ENCODE measurements at regions not wholly inside any gene's neighbourhood (a gene's known extent, or its start where the extent isn't known, plus 50 kb on each side); places are given as distances from the start of the nearest gene placed in this dataset.
A peak's percentile ranks its signal among the peaks of the same experiment; 100 is the strongest.

- Histone ChIP-seq H3K9ac (no peak overlapping the region), H3K27me3 (replicated peaks; ENCODE audit: insufficient read depth) (peaks cover 18% of the 10 kb centered on the region; the same call in 1 of the 2 replicates), H3K79me2 (ENCODE audit: insufficient read depth) (no peaks in the 10 kb centered on the region), H3K36me3 (ENCODE audit: low read depth) (no peaks in the 10 kb centered on the region), H3K9me3 (ENCODE audit: low read depth) (no peaks in the 10 kb centered on the region), H3K27ac (no peak overlapping the region), H3K9me2 (ENCODE audit: insufficient read depth) (no peaks in the 10 kb centered on the region), H2AFZ (no peak overlapping the region), H3K4me2 (ENCODE audit: unreplicated experiment) (no peak overlapping the region), H3K4me1 (ENCODE audit: insufficient read depth) (0 out of 2 replicates have a peak, but pooled peaks cover 5% of the 10 kb centered on the region), H3K4me3 (no peak overlapping the region), H4K20me1 (ENCODE audit: insufficient read depth) (no peaks in the 10 kb centered on the region), H3F3A (ENCODE audit: insufficient read depth) (no peaks in the 10 kb centered on the region)
- 84 to 85% methylated on average over 19 to 20 of the region's 20 CpGs for WGBS, 2 experiments (ENCODE audit: low coverage in 1 of 2, low lambda C conversion rate in 2 of 2, missing lambda C conversion rate in 2 of 2)
- in situ Hi-C loops (cut with MboI) = no loop called here
- no peak for TF ChIP-seq EZH2phosphoT487 (IDR thresholded peaks at IDR 0.05; ENCODE audit: insufficient read depth, low read depth)
- no peak for TF ChIP-seq EZH2 (IDR thresholded peaks at IDR 0.05; ENCODE audit: insufficient read depth, poor library complexity, severe bottlenecking)
- no peak for DNase-seq
Observed at GRCh38 chr17:79204261-79204660, 129.6 kb downstream of the ENGASE start.

GRCh38 chr17:79203657-79204056 is 129.0 kb downstream of the ENGASE start:
- H3K9me2 ChIP-seq (ENCODE audit: insufficient read depth) = no peaks in the 10 kb centered on the region
- H3K4me3 ChIP-seq = no peak overlapping the region
- H2AFZ ChIP-seq = no peak overlapping the region
- H3K9ac ChIP-seq = no peak overlapping the region
- 59 to 72% methylated on average over 5 of the region's 5 CpGs for WGBS, 2 experiments (ENCODE audit: low coverage in 1 of 2, low lambda C conversion rate in 2 of 2, missing lambda C conversion rate in 2 of 2)
- in situ Hi-C loops (cut with MboI) = no loop called here
- no peaks in the 10 kb centered on the region for H4K20me1 ChIP-seq (ENCODE audit: insufficient read depth)
- H3K27me3 ChIP-seq (replicated peaks; ENCODE audit: insufficient read depth) = peaks cover 18% of the 10 kb centered on the region; the same call in 1 of the 2 replicates
- no peak overlapping the region for H3K27ac ChIP-seq
- H3F3A ChIP-seq (ENCODE audit: insufficient read depth) = no peaks in the 10 kb centered on the region
- no peaks in the 10 kb centered on the region for H3K9me3 ChIP-seq (ENCODE audit: low read depth)
- TF ChIP-seq EZH2 (IDR thresholded peaks at IDR 0.05; ENCODE audit: insufficient read depth, poor library complexity, severe bottlenecking) (no peak), EZH2phosphoT487 (IDR thresholded peaks at IDR 0.05; ENCODE audit: insufficient read depth, low read depth) (no peak)
- no peak overlapping the region for H3K4me2 ChIP-seq (ENCODE audit: unreplicated experiment)
- H3K79me2 ChIP-seq (ENCODE audit: insufficient read depth) = no peaks in the 10 kb centered on the region
- 0 out of 2 replicates have a peak, but pooled peaks cover 5% of the 10 kb centered on the region for H3K4me1 ChIP-seq (ENCODE audit: insufficient read depth)
- DNase-seq = no peak
- no peaks in the 10 kb centered on the region for H3K36me3 ChIP-seq (ENCODE audit: low read depth)

- in situ Hi-C loops (cut with MboI) = no loop called here
- Histone ChIP-seq H3K9me3 (ENCODE audit: low read depth) (no peaks in the 10 kb centered on the region), H3K36me3 (ENCODE audit: low read depth) (no peaks in the 10 kb centered on the region), H3K79me2 (ENCODE audit: insufficient read depth) (no peaks in the 10 kb centered on the region), H3F3A (ENCODE audit: insufficient read depth) (no peaks in the 10 kb centered on the region), H3K4me3 (no peak overlapping the region), H3K4me2 (ENCODE audit: unreplicated experiment) (no peak overlapping the region), H3K27me3 (replicated peaks; ENCODE audit: insufficient read depth) (peaks cover 18% of the 10 kb centered on the region; the same call in 1 of the 2 replicates), H3K4me1 (ENCODE audit: insufficient read depth) (0 out of 2 replicates have a peak, but pooled peaks cover 5% of the 10 kb centered on the region), H3K9ac (no peak overlapping the region), H4K20me1 (ENCODE audit: insufficient read depth) (no peaks in the 10 kb centered on the region), H3K9me2 (ENCODE audit: insufficient read depth) (no peaks in the 10 kb centered on the region), H3K27ac (no peak overlapping the region), H2AFZ (no peak overlapping the region)
- DNase-seq = no peak
- no peak for TF ChIP-seq EZH2 (IDR thresholded peaks at IDR 0.05; ENCODE audit: insufficient read depth, poor library complexity, severe bottlenecking)
- TF ChIP-seq EZH2phosphoT487 (IDR thresholded peaks at IDR 0.05; ENCODE audit: insufficient read depth, low read depth) = no peak
- 63 to 74% methylated on average over 4 to 9 of the region's 9 CpGs for WGBS, 2 experiments (ENCODE audit: low coverage in 1 of 2, low lambda C conversion rate in 2 of 2, missing lambda C conversion rate in 2 of 2)
Observed at GRCh38 chr17:79203016-79203415, 128.4 kb downstream of the ENGASE start.

- Histone ChIP-seq H4K20me1 (ENCODE audit: insufficient read depth) (no peaks in the 10 kb centered on the region), H3K36me3 (ENCODE audit: low read depth) (no peaks in the 10 kb centered on the region), H3K27ac (no peak overlapping the region), H3K79me2 (ENCODE audit: insufficient read depth) (no peaks in the 10 kb centered on the region), H3K9ac (no peak overlapping the region), H3K4me2 (ENCODE audit: unreplicated experiment) (no peak overlapping the region), H3K27me3 (replicated peaks; ENCODE audit: insufficient read depth) (peaks cover 18% of the 10 kb centered on the region; the same call in 1 of the 2 replicates), H3K4me1 (ENCODE audit: insufficient read depth) (0 out of 2 replicates have a peak, but pooled peaks cover 5% of the 10 kb centered on the region), H3K9me3 (ENCODE audit: low read depth) (no peaks in the 10 kb centered on the region), H3K9me2 (ENCODE audit: insufficient read depth) (no peaks in the 10 kb centered on the region), H2AFZ (no peak overlapping the region), H3F3A (ENCODE audit: insufficient read depth) (no peaks in the 10 kb centered on the region), H3K4me3 (no peak overlapping the region)
- no peak for TF ChIP-seq EZH2phosphoT487 (IDR thresholded peaks at IDR 0.05; ENCODE audit: insufficient read depth, low read depth)
- no peak for TF ChIP-seq EZH2 (IDR thresholded peaks at IDR 0.05; ENCODE audit: insufficient read depth, poor library complexity, severe bottlenecking)
- 30 to 31% methylated on average over 12 of the region's 12 CpGs for WGBS, 2 experiments (ENCODE audit: low coverage in 1 of 2, low lambda C conversion rate in 2 of 2, missing lambda C conversion rate in 2 of 2)
- DNase-seq = peak; percentile 13
- in situ Hi-C loops (cut with MboI) = no loop called here
Observed at GRCh38 chr17:79202480-79202879, 127.9 kb downstream of the ENGASE start.

All from GM23248 (cell line).